NOMO-1 treated with dmso at 0.1 percent for 144 hours (cell line): ENCODE measurements at regions not wholly inside any gene's neighbourhood (a gene's known extent, or its start where the extent isn't known, plus 50 kb on each side); places are given as distances from the start of the nearest gene placed in this dataset.
"Not testable (repeated sequence)": the region's sequence is repeated elsewhere in the genome, so short reads cannot be mapped to it uniquely, and the experiment has no call there.

Source experiments
- DNase-seq: peaks from one replicate; lab custom pipeline; 2025; ENCODE audit not compliant: unreplicated experiment; lab: John Stamatoyannopoulos, UW

- DNase-seq: not testable (repeated sequence)
Measured at GRCh38 chr14:105675905-105676670, 149.7 kb downstream of the TMEM121 start.

- not testable (repeated sequence) for DNase-seq
Measured at GRCh38 chr14:105678057-105678456, 151.7 kb downstream of the TMEM121 start.

GRCh38 chr14:105678996-105679958, 152.9 kb downstream of the TMEM121 start:
- DNase-seq: not testable (repeated sequence)

GRCh38 chr14:105679959-105680735, 153.8 kb downstream of the TMEM121 start:
- not testable (repeated sequence) for DNase-seq

GRCh38 chr14:105680736-105681098, 154.3 kb downstream of the TMEM121 start:
- not testable (repeated sequence) for DNase-seq

- DNase-seq: not testable (repeated sequence)
Measured at GRCh38 chr14:105681606-105682185, 155.3 kb downstream of the TMEM121 start.

GRCh38 chr14:105682442-105682841, 156.1 kb downstream of the TMEM121 start:
- DNase-seq: not testable (repeated sequence)

- no peak for DNase-seq
Measured at GRCh38 chr14:105682956-105683570, 156.7 kb downstream of the TMEM121 start.

GRCh38 chr14:105684056-105684455, 157.7 kb downstream of the TMEM121 start:
- not testable (repeated sequence) for DNase-seq

- not testable (repeated sequence) for DNase-seq
Measured at GRCh38 chr14:105684597-105684996, 158.2 kb downstream of the TMEM121 start.

- no peak for DNase-seq
Measured at GRCh38 chr14:105685003-105685402, 158.6 kb downstream of the TMEM121 start.

GRCh38 chr14:105685605-105686004, 159.2 kb downstream of the TMEM121 start:
- DNase-seq: not testable (repeated sequence)

GRCh38 chr14:105686050-105686449, 159.7 kb downstream of the TMEM121 start:
- not testable (repeated sequence) for DNase-seq

GRCh38 chr14:105686462-105687170, 160.2 kb downstream of the TMEM121 start:
- not testable (repeated sequence) for DNase-seq

GRCh38 chr14:105687171-105688022, 161.0 kb downstream of the TMEM121 start:
- not testable (repeated sequence) for DNase-seq

GRCh38 chr14:105688023-105688351, 161.6 kb downstream of the TMEM121 start:
- not testable (repeated sequence) for DNase-seq

- not testable (repeated sequence) for DNase-seq
Measured at GRCh38 chr14:105688664-105689221, 162.4 kb downstream of the TMEM121 start.

- no peak for DNase-seq
Measured at GRCh38 chr14:105689722-105690121, 163.3 kb downstream of the TMEM121 start.
